ENCODE measurements at regions not wholly inside any gene's neighbourhood (a gene's known extent, or its start where the extent isn't known, plus 50 kb on each side); places are given as distances from the start of the nearest gene placed in this dataset.
"Not testable (repeated sequence)": the region's sequence is repeated elsewhere in the genome, so short reads cannot be mapped to it uniquely, and the experiment has no call there.

- no peak overlapping the region for H3K4me3 ChIP-seq (replicated peaks; ENCODE audit: low read depth, low read length)
- no peak for DNase-seq (ENCODE audit: extremely low read depth, low read depth)
- TF ChIP-seq CTCF (IDR thresholded peaks at IDR 0.05; ENCODE audit: low read depth, low read length, missing control alignments) = no peak
These were observed 202.2 kb downstream of the KTN1 start for GRCh38 chr14:55782166-55782565.

GRCh38 chr14:55789406-55789805 is 209.4 kb downstream of the KTN1 start:
- DNase-seq (ENCODE audit: extremely low read depth, low read depth) = no peak
- no peak for TF ChIP-seq CTCF (IDR thresholded peaks at IDR 0.05; ENCODE audit: low read depth, low read length, missing control alignments)
- no peak overlapping the region for H3K4me3 ChIP-seq (replicated peaks; ENCODE audit: low read depth, low read length)

- H3K4me3 ChIP-seq (replicated peaks; ENCODE audit: low read depth, low read length) = no peak overlapping the region
- DNase-seq (ENCODE audit: extremely low read depth, low read depth) = no peak
- no peak for TF ChIP-seq CTCF (IDR thresholded peaks at IDR 0.05; ENCODE audit: low read depth, low read length, missing control alignments)
These were observed 214.9 kb downstream of the KTN1 start for GRCh38 chr14:55794655-55795595.

- DNase-seq (ENCODE audit: extremely low read depth, low read depth); H3K4me3 ChIP-seq (replicated peaks; ENCODE audit: low read depth, low read length): not testable (repeated sequence)
These were observed 216.5 kb downstream of the KTN1 start for GRCh38 chr14:55796513-55796912.

- DNase-seq (ENCODE audit: extremely low read depth, low read depth) = no peak
- no peak overlapping the region for H3K4me3 ChIP-seq (replicated peaks; ENCODE audit: low read depth, low read length)
- TF ChIP-seq CTCF (IDR thresholded peaks at IDR 0.05; ENCODE audit: low read depth, low read length, missing control alignments) = no peak
These were observed 218.4 kb downstream of the KTN1 start for GRCh38 chr14:55798406-55798805.

GRCh38 chr14:55799508-55800095 is 219.6 kb downstream of the KTN1 start:
- no peak for TF ChIP-seq CTCF (IDR thresholded peaks at IDR 0.05; ENCODE audit: low read depth, low read length, missing control alignments)
- no peak for DNase-seq (ENCODE audit: extremely low read depth, low read depth)
- no peak overlapping the region for H3K4me3 ChIP-seq (replicated peaks; ENCODE audit: low read depth, low read length)

GRCh38 chr14:55800156-55800785 is 220.3 kb downstream of the KTN1 start:
- DNase-seq (ENCODE audit: extremely low read depth, low read depth) = no peak
- no peak overlapping the region for H3K4me3 ChIP-seq (replicated peaks; ENCODE audit: low read depth, low read length)
- no peak for TF ChIP-seq CTCF (IDR thresholded peaks at IDR 0.05; ENCODE audit: low read depth, low read length, missing control alignments)

All from HFF-Myc (cell line).